ENCODE measurements at regions not wholly inside any gene's neighbourhood (a gene's known extent, or its start where the extent isn't known, plus 50 kb on each side); places are given as distances from the start of the nearest gene placed in this dataset.

DNA sequence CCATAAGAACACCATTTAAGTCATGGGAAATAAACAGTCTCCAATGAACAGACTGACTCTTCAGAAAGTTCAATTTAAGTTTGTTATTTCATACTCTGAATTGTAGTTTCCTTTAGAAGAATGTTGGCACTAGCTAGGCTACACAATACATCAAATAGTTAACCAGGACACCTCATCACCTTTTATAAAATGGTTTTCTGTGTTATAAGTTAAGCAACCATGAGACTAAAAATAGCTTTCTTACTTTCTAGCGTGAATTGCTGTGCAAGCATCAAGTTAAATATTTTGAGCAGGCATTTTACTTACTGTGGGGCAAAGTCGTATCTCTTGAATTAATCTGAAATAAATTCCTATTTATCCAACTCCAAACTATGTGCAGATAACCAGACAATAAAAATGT lies 1092.6 kb upstream of the SLC39A10 start:
- no peak for DNase-seq (ENCODE audit: insufficient read length, low spot score)
- peak; percentile 6 for FAIRE-seq
- TF ChIP-seq, protein P1, sequence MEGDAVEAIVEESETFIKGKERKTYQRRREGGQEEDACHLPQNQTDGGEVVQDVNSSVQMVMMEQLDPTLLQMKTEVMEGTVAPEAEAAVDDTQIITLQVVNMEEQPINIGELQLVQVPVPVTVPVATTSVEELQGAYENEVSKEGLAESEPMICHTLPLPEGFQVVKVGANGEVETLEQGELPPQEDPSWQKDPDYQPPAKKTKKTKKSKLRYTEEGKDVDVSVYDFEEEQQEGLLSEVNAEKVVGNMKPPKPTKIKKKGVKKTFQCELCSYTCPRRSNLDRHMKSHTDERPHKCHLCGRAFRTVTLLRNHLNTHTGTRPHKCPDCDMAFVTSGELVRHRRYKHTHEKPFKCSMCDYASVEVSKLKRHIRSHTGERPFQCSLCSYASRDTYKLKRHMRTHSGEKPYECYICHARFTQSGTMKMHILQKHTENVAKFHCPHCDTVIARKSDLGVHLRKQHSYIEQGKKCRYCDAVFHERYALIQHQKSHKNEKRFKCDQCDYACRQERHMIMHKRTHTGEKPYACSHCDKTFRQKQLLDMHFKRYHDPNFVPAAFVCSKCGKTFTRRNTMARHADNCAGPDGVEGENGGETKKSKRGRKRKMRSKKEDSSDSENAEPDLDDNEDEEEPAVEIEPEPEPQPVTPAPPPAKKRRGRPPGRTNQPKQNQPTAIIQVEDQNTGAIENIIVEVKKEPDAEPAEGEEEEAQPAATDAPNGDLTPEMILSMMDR (IDR thresholded peaks at IDR 0.05; ENCODE audit: insufficient read depth, missing control alignments) = no peak

DNA sequence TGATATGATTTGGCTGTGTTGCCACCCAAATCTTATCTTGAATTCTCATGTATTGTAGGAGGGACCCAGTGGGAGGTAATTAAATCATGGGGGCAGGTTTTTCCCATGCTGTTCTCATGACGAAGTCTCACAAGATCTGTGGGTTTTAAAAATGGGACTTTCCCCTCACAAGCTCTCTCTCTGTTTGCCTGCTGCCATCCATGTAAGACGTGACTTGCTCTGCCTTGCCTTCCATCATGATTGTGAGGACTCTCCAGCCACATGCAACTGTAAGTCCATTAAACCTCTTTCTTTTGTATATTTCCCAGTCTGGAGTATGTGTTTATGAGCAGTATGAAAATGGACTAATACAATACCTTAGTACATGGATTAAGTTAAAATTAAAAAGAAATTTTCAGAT lies 1094.7 kb upstream of the SLC39A10 start:
- DNase-seq (ENCODE audit: insufficient read length, low spot score) = no peak
- no peak for FAIRE-seq
- TF ChIP-seq, protein P1 (IDR thresholded peaks at IDR 0.05; ENCODE audit: insufficient read depth, missing control alignments) = no peak

DNA sequence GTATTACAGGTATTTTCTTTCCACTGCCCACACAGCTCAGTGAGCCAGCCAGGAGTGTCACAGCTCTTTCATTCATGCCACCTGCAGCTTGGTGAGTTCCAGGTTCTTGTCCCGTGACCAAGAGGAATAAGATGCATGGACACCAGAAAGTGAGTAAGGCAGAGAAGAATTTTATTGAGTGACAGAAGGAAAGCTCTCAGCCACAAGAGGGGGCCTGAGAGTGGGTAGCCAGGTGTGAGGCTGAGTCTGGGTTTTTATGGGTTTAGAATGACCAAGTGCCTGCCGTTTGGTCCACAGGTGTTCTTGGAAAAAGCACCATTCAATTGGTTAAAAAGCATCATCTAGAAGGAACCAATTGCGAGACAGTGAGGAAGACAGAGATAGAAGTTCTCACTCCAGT lies 1097.1 kb upstream of the SLC39A10 start:
- FAIRE-seq (no peak), DNase-seq (ENCODE audit: insufficient read length, low spot score) (no peak)
- TF ChIP-seq, protein P1 (IDR thresholded peaks at IDR 0.05; ENCODE audit: insufficient read depth, missing control alignments) = no peak

DNA sequence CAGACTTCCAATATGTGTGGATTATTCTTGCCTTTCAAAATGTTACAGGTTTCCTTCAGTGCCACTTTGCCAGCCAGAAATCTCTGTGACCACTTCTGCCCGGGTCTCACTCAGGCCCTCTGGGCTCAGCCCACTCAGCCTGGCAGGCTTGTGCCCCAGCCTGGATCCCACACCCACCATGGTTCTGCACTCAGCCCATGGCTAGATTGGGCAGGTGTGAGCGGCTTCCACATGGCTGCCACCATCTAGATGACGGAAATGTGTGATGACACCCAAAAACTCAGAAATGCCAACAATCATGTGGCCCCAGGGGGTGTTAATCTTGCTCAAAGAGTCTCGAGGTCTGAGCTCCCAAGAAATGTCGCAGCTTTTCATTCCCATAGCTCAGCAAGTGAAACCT lies 1097.5 kb upstream of the SLC39A10 start:
- TF ChIP-seq, protein P1 (IDR thresholded peaks at IDR 0.05; ENCODE audit: insufficient read depth, missing control alignments) = no peak
- DNase-seq (ENCODE audit: insufficient read length, low spot score) (no peak), FAIRE-seq (no peak)

DNA sequence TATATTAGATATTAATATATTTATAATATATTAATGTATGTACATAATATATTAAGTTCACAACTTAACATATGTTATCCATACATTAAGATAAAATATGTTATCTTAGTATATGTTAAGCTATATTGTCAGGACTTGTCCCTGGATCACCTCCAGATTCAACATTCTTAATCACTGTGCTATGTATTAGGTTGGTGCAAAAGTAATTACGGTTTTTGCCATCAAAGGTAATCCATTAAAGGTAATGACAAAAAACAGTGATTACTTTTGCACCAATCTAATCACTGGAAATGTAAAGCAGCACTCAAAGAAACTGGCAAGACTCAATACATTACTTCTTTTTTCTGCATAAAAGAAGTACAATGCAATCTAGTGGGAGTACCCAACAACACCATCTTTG lies 1099.0 kb upstream of the SLC39A10 start:
- FAIRE-seq (no peak), DNase-seq (ENCODE audit: insufficient read length, low spot score) (no peak)
- TF ChIP-seq, protein P1 (IDR thresholded peaks at IDR 0.05; ENCODE audit: insufficient read depth, missing control alignments) = no peak

DNA sequence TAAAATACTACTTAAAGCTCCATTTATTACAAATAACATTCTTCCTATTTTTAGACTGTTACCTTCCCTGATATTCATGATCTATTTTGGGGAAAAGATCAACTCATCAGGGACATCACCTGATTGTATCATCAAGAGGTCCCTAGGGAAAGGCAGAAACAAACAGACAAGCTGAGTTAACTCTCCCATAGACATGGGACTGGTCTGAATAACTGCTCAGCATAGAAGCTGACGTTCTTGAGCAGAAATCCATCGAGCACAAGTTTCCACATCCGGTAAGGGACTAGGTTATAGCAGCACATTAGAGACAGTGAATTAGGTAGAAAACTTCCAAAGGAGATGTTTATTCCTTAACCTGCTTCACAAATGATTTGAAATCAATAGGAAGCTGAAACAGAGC lies 1100.4 kb upstream of the SLC39A10 start:
- DNase-seq (ENCODE audit: insufficient read length, low spot score) (no peak), FAIRE-seq (no peak)
- TF ChIP-seq, protein P1 (IDR thresholded peaks at IDR 0.05; ENCODE audit: insufficient read depth, missing control alignments) = no peak

DNA sequence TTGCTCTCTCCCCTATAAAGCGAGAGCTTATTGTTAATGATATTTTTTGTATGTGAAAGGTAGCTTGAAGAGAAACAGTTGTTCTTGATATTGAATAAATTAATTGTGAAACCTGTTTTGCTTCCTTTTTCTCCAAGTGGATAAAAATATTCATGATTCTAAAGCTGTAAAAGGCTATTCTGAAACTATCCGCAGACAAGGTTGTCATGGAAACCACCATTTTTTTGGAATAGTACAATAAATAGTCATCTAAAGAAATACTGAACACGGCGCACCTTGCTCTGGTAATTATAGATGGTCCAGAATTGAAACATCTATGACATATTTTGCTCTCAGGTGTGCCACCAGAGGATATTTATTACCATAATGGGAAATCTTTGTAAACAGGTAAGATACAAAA lies 1103.0 kb upstream of the SLC39A10 start:
- TF ChIP-seq, protein P1 (IDR thresholded peaks at IDR 0.05; ENCODE audit: insufficient read depth, missing control alignments) = no peak
- no peak for DNase-seq (ENCODE audit: insufficient read length, low spot score)
- no peak for FAIRE-seq

All from D721Med (cell line).